ENCODE measurements at regions not wholly inside any gene's neighbourhood (a gene's known extent, or its start where the extent isn't known, plus 50 kb on each side); places are given as distances from the start of the nearest gene placed in this dataset.

- TF ChIP-seq YY1 (IDR thresholded peaks at IDR 0.05; ENCODE audit: extremely low read depth, insufficient replicate concordance, low read depth, low read length) (no peak), ZNF274 (IDR thresholded peaks at IDR 0.05; ENCODE audit: low read depth, low read length) (no peak), EZH2 (IDR thresholded peaks at IDR 0.05) (no peak), CTCF (IDR thresholded peaks at IDR 0.05 in 2 of 3, conservative IDR thresholded peaks at IDR 0.05 in 1 of 3; ENCODE audit: borderline replicate concordance in 1 of 3, insufficient read depth in 1 of 3, low read depth in 2 of 3, low read length in 2 of 3) (no peak), TCF7L2 (IDR thresholded peaks at IDR 0.05; ENCODE audit: borderline replicate concordance, extremely low read depth, insufficient read depth, insufficient read length) (no peak), EGR1 (IDR thresholded peaks at IDR 0.05; ENCODE audit: low read depth) (no peak)
- ATAC-seq (no peak), DNase-seq (ENCODE audit: low read depth, low spot score) (no peak)
- Histone ChIP-seq H4K20me1 (ENCODE audit: insufficient read depth) (no peaks in the 10 kb centered on the region), H3K9me2 (ENCODE audit: insufficient read depth) (no peaks in the 10 kb centered on the region), H3K4me2 (ENCODE audit: low read length) (peak overlapping the region; percentile 61), H3K9ac (ENCODE audit: low read length) (no peak overlapping the region), H3K27ac (ENCODE audit: low read depth, low read length) (no peak overlapping the region), H3K36me3 (ENCODE audit: control insufficient read depth in 1 of 2, insufficient read depth in 2 of 2, low read length in 2 of 2) (no peaks in the 10 kb centered on the region), H3K4me1 (ENCODE audit: control insufficient read depth in 1 of 2, insufficient read depth in 2 of 2, low read length in 2 of 2) (peaks cover 25 to 69% of the 10 kb centered on the region in 2 experiments), H3K4me3 (replicated peaks in 1 of 2; ENCODE audit: low read depth in 1 of 2, low read length in 2 of 2) (peak overlapping the region in 1 of 2 experiments; percentile 4; a peak in 1 of 4 replicates), H3K9me3 (ENCODE audit: control insufficient read depth in 1 of 2, insufficient read depth in 1 of 2, low read depth in 1 of 2, low read length in 2 of 2) (no peaks in the 10 kb centered on the region), H3K79me2 (ENCODE audit: insufficient read depth, low read length) (no peaks in the 10 kb centered on the region), H2AFZ (ENCODE audit: low read depth, low read length, poor library complexity, severe bottlenecking) (peak overlapping the region; percentile 78), H3K27me3 (ENCODE audit: insufficient read depth, low read length) (no peaks in the 10 kb centered on the region)
- BruUV-seq (replicated peaks): no TSS peak
- CTCF ChIA-PET: no interaction called here
- intact Hi-C loops (cut with micrococcal nuclease): no loop called here
- RAD21 ChIA-PET (ENCODE audit: low non-redundant PET in 1 of 2, low total read pairs in 2 of 2, uncharacterized antibody in 2 of 2, unreplicated experiment in 2 of 2): no interaction called here
- POLR2A ChIA-PET: no interaction called here
These were observed 77.9 kb downstream of the MRPL14 start for GRCh38 chr6:44049163-44049988.

Measured in HCT116 (cell line).